ENCODE measurements at regions not wholly inside any gene's neighbourhood (a gene's known extent, or its start where the extent isn't known, plus 50 kb on each side); places are given as distances from the start of the nearest gene placed in this dataset.

DNA sequence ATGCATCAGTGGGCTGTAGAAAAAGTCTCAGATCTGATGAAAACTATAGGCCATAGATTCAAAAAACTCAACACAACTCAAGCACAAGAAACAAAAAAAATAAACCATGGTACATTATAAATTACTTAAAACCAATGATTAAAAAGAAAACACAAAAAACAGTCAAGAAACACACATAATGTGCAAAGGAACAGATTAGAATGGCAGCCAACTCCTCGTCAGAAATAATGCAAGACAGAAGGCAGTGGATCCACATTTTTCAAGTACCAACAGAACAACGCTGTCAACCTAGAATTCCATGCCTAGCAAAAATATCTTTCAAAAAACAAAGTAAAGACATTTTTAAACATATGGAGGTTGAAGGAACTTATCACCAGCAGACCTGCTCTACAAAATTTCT is 69.7 kb downstream of the PSMB1 start:
- no peak for DNase-seq (ENCODE audit: low read depth in 2 of 2)

GRCh38 chr6:170480050-170480692 is 72.9 kb downstream of the PSMB1 start:
- no peak for DNase-seq (ENCODE audit: low read depth in 2 of 2)

GRCh38 chr6:170476360-170476759 is 76.7 kb downstream of the PSMB1 start:
- no peak for DNase-seq (ENCODE audit: low read depth in 2 of 2)

- DNase-seq (ENCODE audit: low read depth in 2 of 2): no peak
Observed at GRCh38 chr6:170475118-170475517, 78.0 kb downstream of the PSMB1 start.

- no peak for DNase-seq (ENCODE audit: low read depth in 2 of 2)
Observed at GRCh38 chr6:170473801-170474200, 79.3 kb downstream of the PSMB1 start.

- no peak for DNase-seq (ENCODE audit: low read depth in 2 of 2)
Observed at GRCh38 chr6:170473301-170473717, 79.8 kb downstream of the PSMB1 start.

DNA sequence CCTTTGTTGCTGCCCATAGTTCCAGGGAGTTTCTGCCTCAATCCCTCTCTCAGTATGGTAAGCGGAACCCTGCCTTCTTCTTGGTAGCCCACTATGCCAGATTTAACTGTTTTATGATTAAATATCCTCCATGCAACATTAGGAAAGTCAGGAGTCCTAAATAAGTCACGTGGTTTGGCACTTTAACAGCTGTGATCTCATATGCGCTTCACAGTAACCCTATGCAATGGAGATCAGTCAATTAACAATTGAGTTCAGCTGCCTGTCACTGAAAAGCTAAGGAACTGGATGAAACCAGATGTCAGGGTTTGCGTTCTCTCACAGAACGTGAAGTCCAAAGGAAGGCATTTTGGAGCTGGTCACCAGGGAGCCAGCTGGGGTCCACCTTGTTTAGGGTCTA is 81.6 kb downstream of the PSMB1 start:
- DNase-seq (ENCODE audit: low read depth in 2 of 2): no peak

DNA sequence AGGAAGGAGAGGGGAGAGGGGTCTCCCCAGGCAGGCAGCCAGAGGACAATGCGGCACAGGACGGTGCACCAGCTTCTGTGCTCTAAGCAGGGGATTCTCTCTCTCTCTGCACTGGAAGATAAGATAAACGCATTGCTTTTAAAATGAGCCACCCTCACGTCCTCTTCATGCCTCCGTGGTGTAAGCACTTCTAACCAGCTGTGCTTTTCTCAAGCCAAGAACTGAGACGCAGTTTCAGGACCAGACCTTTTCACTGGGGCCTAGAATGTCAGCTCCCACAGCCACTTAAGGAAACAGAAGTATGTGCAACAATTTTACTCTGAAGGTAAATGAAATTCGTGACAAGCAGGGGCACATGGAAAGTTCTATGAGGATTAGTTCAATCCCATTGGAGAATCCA is 82.4 kb downstream of the PSMB1 start:
- DNase-seq (ENCODE audit: low read depth in 2 of 2): no peak

DNA sequence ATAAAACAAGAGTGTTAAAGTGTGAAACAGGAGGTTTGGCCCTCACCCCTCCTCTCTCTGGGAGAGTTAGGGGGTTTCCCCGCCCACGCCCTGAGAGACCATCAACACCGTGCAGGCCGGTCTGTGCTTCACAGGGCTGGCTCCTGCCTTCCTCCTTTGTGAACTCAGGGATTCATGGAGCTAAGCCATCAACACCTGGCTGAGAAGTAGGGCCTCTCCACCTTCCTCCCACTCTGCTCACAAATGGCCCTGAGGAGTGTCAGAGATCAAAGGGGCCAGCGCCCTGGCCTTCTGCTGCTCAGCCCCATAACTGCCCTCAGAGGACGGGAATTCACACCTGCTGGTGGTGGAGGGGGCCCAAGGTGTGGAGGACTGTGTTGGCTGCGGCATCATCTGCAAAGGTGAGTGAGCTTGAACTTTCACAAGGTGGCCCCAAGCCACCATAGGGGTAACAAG is 88.6 kb downstream of the PSMB1 start:
- DNase-seq (ENCODE audit: low read depth in 2 of 2): peak in 1 of 2 donors; percentile 25

- no peak for DNase-seq (ENCODE audit: low read depth in 2 of 2)
Observed at GRCh38 chr6:170464080-170464479, 89.0 kb downstream of the PSMB1 start.

GRCh38 chr6:170463101-170463721 is 89.9 kb downstream of the PSMB1 start:
- DNase-seq (ENCODE audit: low read depth in 2 of 2): no peak

DNA sequence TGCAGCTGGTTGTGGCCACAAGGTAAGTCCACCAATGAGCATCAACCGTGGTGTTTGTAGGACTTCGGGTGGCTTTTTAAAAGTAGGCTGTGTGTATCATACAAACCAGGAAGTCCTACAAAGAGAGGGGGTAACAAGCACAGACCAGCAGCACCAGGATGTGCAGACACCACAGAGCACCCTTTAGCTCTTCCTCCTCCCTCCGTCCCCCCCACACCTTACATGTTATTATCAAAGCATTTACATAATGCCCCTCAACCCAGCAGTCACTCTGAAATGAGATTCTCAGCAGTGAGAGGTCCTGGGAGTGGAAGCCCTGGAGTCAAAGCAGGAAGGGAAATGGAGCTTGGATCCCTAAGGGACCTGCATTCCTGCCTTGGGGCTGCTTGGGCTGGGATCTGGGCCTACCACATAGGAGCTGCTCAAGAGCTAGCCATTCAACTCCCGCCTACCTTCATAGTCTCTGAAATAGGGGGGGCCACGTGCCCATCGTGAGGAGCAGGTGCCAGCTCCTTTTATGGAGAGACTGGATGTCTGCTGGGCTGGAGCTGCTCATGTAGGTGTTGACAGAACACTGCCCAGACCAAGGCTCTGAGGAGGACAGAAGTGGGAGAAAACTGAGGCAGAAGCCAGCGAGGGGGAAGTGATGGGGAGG is 90.6 kb downstream of the PSMB1 start:
- no peak for DNase-seq (ENCODE audit: low read depth in 2 of 2)

DNA sequence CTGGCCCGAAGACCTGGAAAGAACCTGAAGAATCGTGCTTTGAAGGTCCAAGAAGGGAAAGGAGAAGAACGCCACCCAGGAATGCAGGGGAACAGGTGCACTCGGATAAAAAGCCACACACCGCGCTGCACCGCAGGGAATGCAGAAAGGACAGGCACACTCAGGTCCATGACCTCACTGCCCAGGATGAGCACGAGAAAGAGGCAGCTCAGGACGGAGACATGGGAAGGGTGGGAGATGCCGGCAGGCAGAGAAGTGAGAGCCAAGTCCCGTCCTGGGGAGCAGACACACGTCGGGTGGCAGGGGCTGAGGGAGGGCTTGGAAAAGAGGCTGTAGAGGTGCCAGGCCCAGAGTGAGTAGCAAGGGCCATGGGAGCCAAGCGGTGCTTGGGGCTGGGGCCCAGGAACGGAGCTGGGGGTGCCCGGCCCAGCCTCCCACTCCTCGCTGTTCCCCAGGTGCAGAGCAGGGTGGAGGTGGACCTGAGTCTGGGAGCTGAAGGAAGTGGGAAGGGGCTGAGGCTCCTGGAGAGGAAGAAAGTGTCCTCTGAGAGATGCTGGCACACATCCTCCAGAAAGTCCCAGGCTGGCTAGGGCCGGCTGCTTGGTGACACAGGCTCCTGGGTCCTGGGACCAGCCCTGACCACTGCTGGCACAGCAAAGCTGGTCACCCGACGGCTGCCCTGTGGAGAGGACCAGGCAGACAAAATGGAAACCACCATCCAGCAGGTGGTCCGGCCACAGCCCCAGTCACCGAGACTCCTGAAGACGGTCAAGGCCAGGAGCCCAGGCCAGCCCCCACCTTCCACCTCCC is 91.3 kb downstream of the PSMB1 start:
- DNase-seq (ENCODE audit: low read depth in 2 of 2): no peak

DNA sequence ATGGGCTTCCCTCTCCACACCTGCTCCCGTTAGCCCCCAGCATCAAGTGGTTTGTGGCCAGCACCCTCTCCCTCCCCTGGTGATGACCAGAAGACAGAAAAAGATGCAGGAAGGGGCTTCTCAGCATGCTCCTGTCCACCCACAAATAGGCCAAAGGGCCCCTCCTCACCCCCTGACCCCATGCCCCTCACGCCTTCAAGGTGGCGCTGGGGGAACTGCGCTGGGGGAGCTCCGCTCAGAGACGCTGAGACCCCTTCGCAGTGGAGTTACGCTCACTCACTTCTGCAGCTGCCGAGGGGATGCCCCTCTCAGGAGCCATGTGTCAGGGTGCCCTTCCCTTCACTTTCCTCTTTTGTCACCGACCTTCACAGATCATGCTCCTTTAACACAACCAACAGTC is 92.0 kb downstream of the PSMB1 start:
- no peak for DNase-seq (ENCODE audit: low read depth in 2 of 2)

DNA sequence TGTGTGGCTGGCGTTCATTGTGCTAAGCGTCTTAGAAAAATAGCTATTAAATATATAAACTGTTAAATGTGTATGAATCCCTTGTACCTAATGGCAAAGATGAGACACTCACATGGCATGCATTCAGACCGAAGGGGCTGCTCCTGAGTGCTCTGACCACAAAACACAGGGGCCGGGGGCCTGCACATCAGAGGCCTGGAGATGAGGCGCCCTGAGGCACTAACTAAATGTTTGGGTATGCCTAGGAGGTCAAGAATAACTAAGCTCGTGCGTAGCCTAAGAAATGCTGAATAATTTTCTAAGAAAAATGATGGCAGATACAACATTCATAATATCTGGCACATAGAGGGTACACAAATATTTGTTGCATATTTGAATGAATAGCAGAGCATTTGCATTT is 92.5 kb downstream of the PSMB1 start:
- no peak for DNase-seq (ENCODE audit: low read depth in 2 of 2)

DNA sequence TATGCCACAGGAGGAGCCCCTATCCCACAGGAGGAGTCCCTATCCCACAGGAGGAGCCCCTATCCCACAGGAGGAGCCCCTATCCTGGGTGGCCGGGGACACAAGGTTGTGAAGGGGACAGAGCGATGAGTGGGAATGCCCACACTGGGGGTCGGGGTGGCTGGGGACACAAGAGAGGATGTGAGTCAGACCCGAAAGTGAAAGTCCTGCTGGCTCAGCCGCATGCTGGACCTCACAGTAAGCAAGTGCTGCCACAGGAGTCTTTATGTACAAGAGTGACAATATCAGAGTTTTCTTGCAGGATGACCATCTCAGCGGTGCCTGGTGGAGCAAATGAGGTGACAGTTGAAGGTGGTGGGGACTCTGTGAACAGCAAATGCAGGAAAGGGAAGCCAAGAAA is 93.7 kb downstream of the PSMB1 start:
- DNase-seq (ENCODE audit: low read depth in 2 of 2): peak in 1 of 2 donors; percentile 20

DNA sequence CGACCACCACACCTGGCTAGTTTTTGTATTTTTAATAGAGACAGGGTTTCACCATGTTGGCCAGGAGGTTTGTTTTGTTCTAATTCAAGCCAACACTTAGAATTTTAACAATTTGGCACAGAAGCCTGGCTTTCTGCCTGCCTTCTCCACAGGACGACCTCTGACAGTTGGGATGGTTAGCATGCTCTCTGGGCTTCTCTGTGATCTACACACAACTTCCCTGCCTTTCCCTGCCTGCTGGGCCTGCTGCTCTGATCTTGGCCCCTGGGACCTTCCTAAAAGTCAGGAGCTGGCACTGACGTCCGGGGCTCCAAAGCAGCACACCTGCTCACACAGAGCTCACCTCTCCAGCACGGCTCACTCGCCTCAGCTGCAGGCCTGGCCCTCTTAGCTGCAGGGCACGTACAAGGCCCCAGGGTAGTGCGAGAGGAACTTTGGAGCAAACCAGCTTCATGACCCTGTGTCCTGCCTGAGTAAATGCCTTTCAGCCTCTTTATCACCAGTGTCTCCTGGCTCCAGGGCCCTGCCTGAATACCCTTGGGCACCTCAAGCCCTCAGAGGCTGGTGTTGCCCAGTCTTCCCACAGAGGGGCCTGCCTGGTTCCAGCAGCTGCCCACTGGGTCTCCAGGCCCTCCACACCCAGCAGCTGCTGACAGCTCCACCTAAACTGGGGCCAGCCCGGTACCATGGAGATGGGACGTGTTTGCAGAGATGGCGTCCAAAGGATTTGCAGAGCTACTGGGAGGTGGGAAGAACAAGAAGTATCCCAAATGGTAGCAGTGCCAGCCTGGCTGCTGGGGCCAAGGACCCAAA is 96.0 kb downstream of the PSMB1 start:
- no peak for DNase-seq (ENCODE audit: low read depth in 2 of 2)
